Panc1 (cell line): ENCODE measurements at regions not wholly inside any gene's neighbourhood (a gene's known extent, or its start where the extent isn't known, plus 50 kb on each side); places are given as distances from the start of the nearest gene placed in this dataset.

ENCODE experiments used
- ATAC-seq: fragments of 200-7000 bp; cut with Tn5 transposase; 2 replicates; pipeline ENCODE4 v1.9.1; 2020; ENCODE audit warnings: mild to moderate bottlenecking, moderate library complexity
- BruUV-seq: library from RNA; stranded (reverse); fragments of 400-500 nt; replicated peaks from 2 replicates; lab custom pipeline; 2021; lab: Mats Ljungman, UMichigan
- CTCF ChIA-PET: fragments of 300-600 bp; sonication (Branson Sonifier 250); formaldehyde crosslinking; loops from one replicate; lab custom pipeline; 2022; ENCODE audit warnings: antibody characterized with exemption; lab: Charles Lee
- POLR2A ChIA-PET: fragments of 300-600 bp; sonication (Branson Sonifier 250); formaldehyde crosslinking; loops from one replicate; lab custom pipeline; 2022; ENCODE audit warnings: antibody characterized with exemption; lab: Charles Lee
- DNase-seq: peaks from one replicate; pipeline ENCODE4 v3.0.0-alpha.2; 2010; ENCODE audit warnings: low read depth, low spot score
- H3K27ac ChIP-seq: 2 replicates; pipeline ENCODE4 v1.5.1; 2011; ENCODE audit warnings: mild to moderate bottlenecking, low read length, inconsistent platforms
- H3K27me3 ChIP-seq: fragments of 200-500 bp; sonication (Bioruptor generic); 2 replicates; pipeline ENCODE4 v1.6.0; 2014; ENCODE audit warnings: low read length, inconsistent platforms; ENCODE audit not compliant: control insufficient read depth, insufficient read depth
- H3K36me3 ChIP-seq: fragments of 200-500 bp; sonication (Bioruptor generic); 2 replicates; pipeline ENCODE4 v1.5.1; 2014; ENCODE audit warnings: inconsistent platforms, mild to moderate bottlenecking, low read length, moderate library complexity; ENCODE audit not compliant: control insufficient read depth, insufficient read depth
- H3K4me1 ChIP-seq: 2 replicates; pipeline ENCODE4 v1.5.1; 2011; ENCODE audit warnings: inconsistent platforms, mild to moderate bottlenecking, low read length, moderate library complexity; ENCODE audit not compliant: control insufficient read depth, insufficient read depth
- H3K4me3 ChIP-seq, 2 experiments: 2 replicates each; pipeline ENCODE4 v1.5.1; 2011 to 2012; ENCODE audit warnings: low read depth in 2 of 2, low read length in 2 of 2, mild to moderate bottlenecking in 2 of 2, inconsistent platforms in 1 of 2, moderate library complexity in 1 of 2
- H3K9me3 ChIP-seq: fragments of 200-500 bp; sonication (Bioruptor generic); 2 replicates; pipeline ENCODE4 v1.5.1; 2014; ENCODE audit warnings: low read depth, mild to moderate bottlenecking, inconsistent platforms, low read length, moderate library complexity; ENCODE audit not compliant: control insufficient read depth, insufficient read depth
- CTCF ChIP-seq: fragments of 450-650 bp; IDR thresholded peaks from 2 replicates; pipeline ENCODE4 v1.5.1; 2017; ENCODE audit warnings: mild to moderate bottlenecking
- POLR2AphosphoS5 ChIP-seq: IDR thresholded peaks from 2 replicates; pipeline ENCODE4 v1.6.1; 2012; ENCODE audit warnings: mild to moderate bottlenecking, low read depth, low read length, moderate library complexity
- REST ChIP-seq, 2 experiments: IDR thresholded peaks; 2 replicates each; pipeline ENCODE4 v1.6.1; 2011 to 2012; ENCODE audit warnings: low read depth in 2 of 2, control low read depth in 1 of 2, low read length in 1 of 2, mild to moderate bottlenecking in 1 of 2, moderate library complexity in 1 of 2; ENCODE audit not compliant: insufficient read depth in 1 of 2
- SIN3A ChIP-seq: IDR thresholded peaks from 2 replicates; pipeline ENCODE4 v1.6.1; 2012; ENCODE audit warnings: low read depth, mild to moderate bottlenecking, low read length, moderate library complexity, borderline replicate concordance; ENCODE audit not compliant: insufficient read depth
- TCF7L2 ChIP-seq: IDR thresholded peaks from 2 replicates; pipeline ENCODE4 v1.6.1; 2011; ENCODE audit warnings: mild to moderate bottlenecking, low read depth, low read length, inconsistent platforms
- in situ Hi-C: cut with HindIII; loops from 2 replicates; pipeline ENCODE4 v1.10.0; 2016; ENCODE audit warnings: low sequenced_read_pairs, low pct_unique_long_range_greater_than_20kb
- intact Hi-C: fragments of 100-400 bp; cut with micrococcal nuclease; formaldehyde crosslinking; loops from one replicate; pipeline ENCODE4 v1.10.0; 2022; ENCODE audit not compliant: unreplicated experiment

- CTCF ChIA-PET, result no interaction called here
- no TSS peak for BruUV-seq
Observed at GRCh38 chr12:88630561-88630960, 50.3 kb upstream of the KITLG start.

More at GRCh38 chr12:88630561-88630960, 50.3 kb upstream of the KITLG start:
- POLR2A ChIA-PET, result no interaction called here
- in situ Hi-C loops (no loop called here), intact Hi-C loops (loop anchor here (10.0 kb wide), 1 partner anchor 364 kb away; no protein-coding TSS in a partner anchor)
- no peak overlapping the region for H3K27ac ChIP-seq
- H3K4me3 ChIP-seq, result no peak overlapping the region
- ATAC-seq (no peak), DNase-seq (no peak)
- H3K9me3 ChIP-seq, result no peaks in the 10 kb centered on the region
- no peak for TF ChIP-seq SIN3A
- no peak for TF ChIP-seq CTCF
- TF ChIP-seq TCF7L2, result no peak
- no peak for TF ChIP-seq POLR2AphosphoS5
- TF ChIP-seq REST (IDR thresholded peaks at IDR 0.05; ENCODE audit: insufficient read depth in 1 of 2, low read depth in 2 of 2, low read length in 1 of 2), result no peak
- no peaks in the 10 kb centered on the region for H3K4me1 ChIP-seq
- H3K36me3 ChIP-seq, result no peaks in the 10 kb centered on the region
- no peaks in the 10 kb centered on the region for H3K27me3 ChIP-seq
